Caco-2 (cell line): ENCODE measurements at regions not wholly inside any gene's neighbourhood (a gene's known extent, or its start where the extent isn't known, plus 50 kb on each side); places are given as distances from the start of the nearest gene placed in this dataset.

ENCODE experiments used
- BruUV-seq: library from RNA; stranded (reverse); fragments of 400-500 nt; replicated peaks from 2 replicates; lab custom pipeline; 2021; lab: Mats Ljungman, UMichigan
- CTCF ChIA-PET: fragments of 300-600 bp; sonication (Branson Sonifier 250); formaldehyde crosslinking; loops from one replicate; lab custom pipeline; 2022; ENCODE audit warnings: antibody characterized with exemption; lab: Charles Lee
- POLR2A ChIA-PET: fragments of 300-600 bp; sonication (Branson Sonifier 250); formaldehyde crosslinking; loops from one replicate; lab custom pipeline; 2022; ENCODE audit warnings: antibody characterized with exemption; lab: Charles Lee
- DNase-seq, 2 experiments: peaks; one replicate each; pipeline versions ENCODE4 v3.0.0 to v3.0.0-alpha.2; 2020 to 2022
- H3K27me3 ChIP-seq: replicated peaks from 2 replicates; pipeline ENCODE4 v1.6.0; 2011; ENCODE audit warnings: low read length; ENCODE audit not compliant: control insufficient read depth, insufficient read depth
- H3K36me3 ChIP-seq: 2 replicates; pipeline ENCODE4 v1.5.1; 2011; ENCODE audit warnings: low read length; ENCODE audit not compliant: control insufficient read depth, insufficient read depth
- H3K4me1 ChIP-seq: fragments of 250-450 bp; sonication (Bioruptor Pico); 2 replicates; pipeline ENCODE4 v1.5.1; 2020; ENCODE audit warnings: mild to moderate bottlenecking
- H3K4me3 ChIP-seq: 2 replicates; pipeline ENCODE4 v1.5.1; 2011; ENCODE audit warnings: low read depth, mild to moderate bottlenecking, control low read depth, low read length
- H3K9me3 ChIP-seq: fragments of 250-450 bp; sonication (Bioruptor Pico); 2 replicates; pipeline ENCODE4 v1.5.1; 2020; ENCODE audit warnings: mild to moderate bottlenecking, moderate library complexity
- H3K27ac Mint-ChIP-seq: one replicate; pipeline ENCODE4 v1.8.0; 2022; ENCODE audit warnings: mixed read lengths; ENCODE audit not compliant: unreplicated experiment
- H3K27me3 Mint-ChIP-seq: one replicate; pipeline ENCODE4 v1.8.0; 2022; ENCODE audit warnings: mixed read lengths; ENCODE audit not compliant: insufficient read depth, unreplicated experiment
- H3K36me3 Mint-ChIP-seq: one replicate; pipeline ENCODE4 v1.8.0; 2022; ENCODE audit warnings: mild to moderate bottlenecking, mixed read lengths; ENCODE audit not compliant: insufficient read depth, unreplicated experiment
- H3K4me1 Mint-ChIP-seq: one replicate; pipeline ENCODE4 v1.8.0; 2022; ENCODE audit warnings: low read depth, mixed read lengths; ENCODE audit not compliant: unreplicated experiment
- H3K4me3 Mint-ChIP-seq: one replicate; pipeline ENCODE4 v1.8.0; 2022; ENCODE audit warnings: mild to moderate bottlenecking, moderate library complexity, mixed read lengths; ENCODE audit not compliant: unreplicated experiment
- H3K9me3 Mint-ChIP-seq: one replicate; pipeline ENCODE4 v1.8.0; 2022; ENCODE audit warnings: mixed read lengths; ENCODE audit not compliant: unreplicated experiment
- intact Hi-C: fragments of 100-400 bp; cut with micrococcal nuclease; formaldehyde crosslinking; loops from one replicate; pipeline ENCODE4 v1.10.0; 2022; ENCODE audit not compliant: unreplicated experiment
- TF ChIP-seq, protein P1 (sequence below), 2 experiments: fragments of 200-600 bp in 1 of 2; IDR thresholded peaks; 1 replicate in 1 of 2; 2 replicates in 1 of 2; pipeline versions ENCODE4 v1.5.1 to v1.8.0; 2011 to 2022; ENCODE audit warnings: antibody characterized with exemption in 1 of 2, control low read depth in 1 of 2, inconsistent platforms in 1 of 2, low read depth in 1 of 2, low read length in 1 of 2, mild to moderate bottlenecking in 1 of 2, moderate library complexity in 1 of 2; ENCODE audit not compliant: insufficient read depth in 1 of 2, severe bottlenecking in 1 of 2, unreplicated experiment in 1 of 2

DNA sequence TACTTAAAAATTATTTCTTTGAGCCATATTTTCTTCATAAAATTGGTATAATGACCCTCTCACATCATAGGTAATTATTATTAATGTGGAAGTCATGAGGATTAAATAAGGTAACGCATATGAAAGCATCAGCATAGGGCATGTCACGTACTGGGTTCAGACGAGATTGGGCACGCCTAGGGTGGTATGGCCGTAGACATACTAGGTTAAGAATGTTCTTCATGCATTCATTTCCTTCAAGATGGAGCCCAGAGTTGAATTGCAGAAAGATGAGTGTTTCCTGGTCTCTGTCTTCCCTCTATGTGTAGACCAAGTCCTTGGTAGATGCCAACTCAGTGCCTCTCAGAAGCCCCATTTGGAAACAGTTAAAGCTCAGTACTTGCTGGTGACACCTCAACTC lies 174.1 kb upstream of the CLINT1 start:
- no peaks in the 10 kb centered on the region for H3K36me3 Mint-ChIP-seq
- peaks cover 20% of the 10 kb centered on the region for H3K9me3 Mint-ChIP-seq
- TF ChIP-seq, protein P1, sequence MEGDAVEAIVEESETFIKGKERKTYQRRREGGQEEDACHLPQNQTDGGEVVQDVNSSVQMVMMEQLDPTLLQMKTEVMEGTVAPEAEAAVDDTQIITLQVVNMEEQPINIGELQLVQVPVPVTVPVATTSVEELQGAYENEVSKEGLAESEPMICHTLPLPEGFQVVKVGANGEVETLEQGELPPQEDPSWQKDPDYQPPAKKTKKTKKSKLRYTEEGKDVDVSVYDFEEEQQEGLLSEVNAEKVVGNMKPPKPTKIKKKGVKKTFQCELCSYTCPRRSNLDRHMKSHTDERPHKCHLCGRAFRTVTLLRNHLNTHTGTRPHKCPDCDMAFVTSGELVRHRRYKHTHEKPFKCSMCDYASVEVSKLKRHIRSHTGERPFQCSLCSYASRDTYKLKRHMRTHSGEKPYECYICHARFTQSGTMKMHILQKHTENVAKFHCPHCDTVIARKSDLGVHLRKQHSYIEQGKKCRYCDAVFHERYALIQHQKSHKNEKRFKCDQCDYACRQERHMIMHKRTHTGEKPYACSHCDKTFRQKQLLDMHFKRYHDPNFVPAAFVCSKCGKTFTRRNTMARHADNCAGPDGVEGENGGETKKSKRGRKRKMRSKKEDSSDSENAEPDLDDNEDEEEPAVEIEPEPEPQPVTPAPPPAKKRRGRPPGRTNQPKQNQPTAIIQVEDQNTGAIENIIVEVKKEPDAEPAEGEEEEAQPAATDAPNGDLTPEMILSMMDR (IDR thresholded peaks at IDR 0.05; ENCODE audit: insufficient read depth in 1 of 2, low read depth in 1 of 2, low read length in 1 of 2, severe bottlenecking in 1 of 2, unreplicated experiment in 1 of 2): no peak
- H3K4me3 Mint-ChIP-seq: no peak overlapping the region
- no TSS peak for BruUV-seq
- intact Hi-C loops: no loop called here
- H3K27ac Mint-ChIP-seq: no peak overlapping the region
- DNase-seq: no peak
- H3K9me3 ChIP-seq: peaks cover 6% of the 10 kb centered on the region; the same call in 1 of the 2 replicates
- no peaks in the 10 kb centered on the region for H3K27me3 ChIP-seq
- H3K36me3 ChIP-seq: no peaks in the 10 kb centered on the region
- no peaks in the 10 kb centered on the region for H3K4me1 Mint-ChIP-seq
- ChIA-PET CTCF (no interaction called here), POLR2A (no interaction called here)
- H3K4me3 ChIP-seq: no peak overlapping the region
- H3K4me1 ChIP-seq: no peaks in the 10 kb centered on the region
- peaks cover 4% of the 10 kb centered on the region for H3K27me3 Mint-ChIP-seq

DNA sequence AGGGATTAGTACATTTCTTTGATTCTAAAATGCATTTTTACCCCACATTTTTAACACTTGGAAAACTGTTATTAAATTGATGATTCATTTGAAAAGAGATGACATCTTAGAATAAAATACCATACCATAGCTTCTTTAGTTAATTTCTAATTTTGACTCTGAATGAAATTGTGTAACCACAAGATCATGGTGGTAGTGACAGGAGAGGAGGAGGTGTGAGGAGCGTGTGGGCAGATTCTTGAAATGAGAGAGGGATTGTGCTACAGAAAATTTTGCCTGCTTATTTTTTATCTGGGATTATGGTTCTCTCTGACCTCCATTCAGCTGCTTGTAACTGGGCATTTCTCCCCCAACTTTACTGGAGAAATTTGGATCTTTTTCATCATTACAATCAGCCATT lies 173.3 kb upstream of the CLINT1 start:
- H3K9me3 ChIP-seq: peaks cover 6% of the 10 kb centered on the region; the same call in 1 of the 2 replicates
- Mint-ChIP-seq H3K4me3 (no peak overlapping the region), H3K27me3 (peaks cover 4% of the 10 kb centered on the region), H3K9me3 (peaks cover 20% of the 10 kb centered on the region), H3K27ac (no peak overlapping the region), H3K36me3 (no peaks in the 10 kb centered on the region), H3K4me1 (no peaks in the 10 kb centered on the region)
- H3K36me3 ChIP-seq: no peaks in the 10 kb centered on the region
- no TSS peak for BruUV-seq
- DNase-seq: no peak
- no peak overlapping the region for H3K4me3 ChIP-seq
- CTCF ChIA-PET: no interaction called here
- H3K4me1 ChIP-seq: peaks cover 2% of the 10 kb centered on the region; the same call in 1 of the 2 replicates
- POLR2A ChIA-PET: no interaction called here
- intact Hi-C loops: no loop called here
- TF ChIP-seq, protein P1 (IDR thresholded peaks at IDR 0.05; ENCODE audit: insufficient read depth in 1 of 2, low read depth in 1 of 2, low read length in 1 of 2, severe bottlenecking in 1 of 2, unreplicated experiment in 1 of 2): no peak
- no peaks in the 10 kb centered on the region for H3K27me3 ChIP-seq

DNA sequence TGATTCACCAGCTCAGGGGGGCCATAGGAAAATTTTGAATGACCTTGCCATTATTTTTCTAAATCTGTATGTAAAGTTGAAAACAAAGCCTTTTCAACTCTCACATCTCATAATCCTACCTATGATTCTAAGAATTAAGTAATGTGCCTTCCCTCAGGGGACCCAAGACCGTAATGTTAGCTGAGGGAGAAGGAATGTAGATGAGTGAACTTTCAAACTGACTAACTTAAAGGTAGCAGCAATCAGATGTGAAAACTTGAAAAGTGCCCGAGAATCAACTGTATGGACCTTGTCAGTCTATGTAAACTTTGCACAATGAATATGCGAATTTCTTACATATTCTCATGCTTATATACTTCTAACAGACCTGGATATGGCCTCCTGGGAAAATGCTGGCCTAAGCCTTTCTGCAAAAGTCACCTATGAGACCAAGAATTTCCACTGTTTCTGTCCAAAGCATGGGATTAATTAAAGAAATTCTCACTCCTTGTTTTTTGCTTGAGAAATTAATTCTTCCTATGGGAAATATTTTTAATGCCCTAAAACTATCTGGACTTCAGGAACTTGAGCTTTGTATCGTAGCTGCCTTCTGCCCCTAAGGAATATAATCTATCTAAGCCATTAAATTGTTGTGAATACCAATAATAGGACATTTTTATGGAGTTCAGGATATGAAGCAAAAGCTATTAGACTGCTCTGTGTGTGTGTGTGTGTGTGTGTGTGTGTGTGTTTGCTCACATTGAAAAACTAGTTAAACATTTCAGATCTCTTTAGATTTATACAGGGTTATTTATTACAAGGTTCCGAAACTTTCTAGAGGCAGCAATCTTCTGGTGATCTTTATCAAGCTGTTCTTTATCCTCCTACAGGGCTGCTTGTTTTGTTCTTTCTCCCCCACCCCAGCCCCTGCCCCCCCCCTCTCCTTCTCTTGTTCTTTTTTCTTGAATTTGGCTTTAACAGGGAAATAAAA lies 169.1 kb upstream of the CLINT1 start:
- H3K4me1 Mint-ChIP-seq: no peaks in the 10 kb centered on the region
- DNase-seq: peak; percentile 29 to 49
- intact Hi-C loops: no loop called here
- H3K36me3 Mint-ChIP-seq: no peaks in the 10 kb centered on the region
- CTCF ChIA-PET: no interaction called here
- no peak overlapping the region for H3K4me3 ChIP-seq
- H3K9me3 Mint-ChIP-seq: no peaks in the 10 kb centered on the region
- no TSS peak for BruUV-seq
- H3K27ac Mint-ChIP-seq: no peak overlapping the region
- no peaks in the 10 kb centered on the region for H3K9me3 ChIP-seq
- H3K4me1 ChIP-seq: peaks cover 9% of the 10 kb centered on the region
- peaks cover 4% of the 10 kb centered on the region for H3K27me3 Mint-ChIP-seq
- no peaks in the 10 kb centered on the region; the same call in 1 of the 2 replicates for H3K27me3 ChIP-seq
- TF ChIP-seq, protein P1 (IDR thresholded peaks at IDR 0.05; ENCODE audit: insufficient read depth in 1 of 2, low read depth in 1 of 2, low read length in 1 of 2, severe bottlenecking in 1 of 2, unreplicated experiment in 1 of 2): no peak
- no peak overlapping the region for H3K4me3 Mint-ChIP-seq
- POLR2A ChIA-PET: no interaction called here
- no peaks in the 10 kb centered on the region for H3K36me3 ChIP-seq
